GM12878 (cell line): ENCODE measurements at regions not wholly inside any gene's neighbourhood (a gene's known extent, or its start where the extent isn't known, plus 50 kb on each side); places are given as distances from the start of the nearest gene placed in this dataset.

Source experiments
- ATAC-seq: fragments of 200-7000 bp; cut with Tn5 transposase; 3 replicates; pipeline ENCODE4 v1.9.1; 2020; ENCODE audit warnings: mild to moderate bottlenecking, moderate library complexity
- BruUV-seq: library from RNA; stranded (reverse); fragments of 400-500 nt; replicated peaks from 2 replicates; lab custom pipeline; 2021; lab: Mats Ljungman, UMichigan
- CTCF ChIA-PET: fragments of 300-600 bp; sonication (Branson Sonifier 250); formaldehyde crosslinking; extraction: SDS; loops from one replicate; lab custom pipeline; 2021; ENCODE audit warnings: inconsistent platforms; lab: Yijun Ruan, JAX
- POLR2A ChIA-PET: fragments of 350-600 bp; formaldehyde crosslinking; extraction: SDS; loops from one replicate; lab custom pipeline; 2021; ENCODE audit warnings: inconsistent platforms; lab: Charles Lee
- RAD21 ChIA-PET: fragments of 300-600 bp; sonication (Branson Sonifier 250); formaldehyde crosslinking; loops from one replicate; lab custom pipeline; 2023; ENCODE audit warnings: antibody characterized with exemption; ENCODE audit not compliant: unreplicated experiment; lab: Charles Lee
- SMC1A ChIA-PET: fragments of 300-600 bp; sonication (Branson Sonifier 250); formaldehyde crosslinking; loops from one replicate; lab custom pipeline; 2023; ENCODE audit not compliant: unreplicated experiment, uncharacterized antibody; lab: Charles Lee
- DNase-seq: peaks from one replicate; pipeline ENCODE4 v3.0.0-alpha.2; 2011; ENCODE audit warnings: low read depth, low spot score
- FAIRE-seq: peaks from 3 replicates; lab custom pipeline; 2011; peaks lifted over from hg19 to GRCh38; lab: Jason Lieb, UNC
- H2AFZ ChIP-seq: 2 replicates; pipeline ENCODE4 v1.6.0; 2011; ENCODE audit warnings: low read depth, low read length, control low read depth; ENCODE audit not compliant: control insufficient read depth
- H3K27ac ChIP-seq: 2 replicates; pipeline ENCODE4 v1.5.1; 2011; ENCODE audit warnings: control low read depth; ENCODE audit not compliant: control insufficient read depth, insufficient read depth
- H3K27me3 ChIP-seq, 2 experiments: replicated peaks in 1 of 2; 2 replicates each; pipeline versions ENCODE4 v1.6.0 to v1.6.1; 2011; ENCODE audit warnings: low read length in 1 of 2; ENCODE audit not compliant: control insufficient read depth in 2 of 2, insufficient read depth in 2 of 2
- H3K36me3 ChIP-seq, 2 experiments: 2 replicates each; pipeline ENCODE4 v1.5.1; 2011; ENCODE audit warnings: low read length in 1 of 2; ENCODE audit not compliant: control insufficient read depth in 2 of 2, insufficient read depth in 2 of 2
- H3K4me1 ChIP-seq: 2 replicates; pipeline ENCODE4 v1.6.1; 2011; ENCODE audit warnings: mild to moderate bottlenecking, low read length, moderate library complexity, mixed read lengths; ENCODE audit not compliant: control insufficient read depth, insufficient read depth
- H3K4me2 ChIP-seq: 2 replicates; pipeline ENCODE4 v1.6.0; 2011; ENCODE audit warnings: control low read depth; ENCODE audit not compliant: control insufficient read depth, insufficient read depth
- H3K4me3 ChIP-seq: fragments of 200-600 bp; sonication (generic); 2 replicates; pipeline ENCODE4 v1.5.1; 2016
- H3K79me2 ChIP-seq: 2 replicates; pipeline ENCODE4 v1.6.0; 2011; ENCODE audit warnings: low read length; ENCODE audit not compliant: control insufficient read depth, insufficient read depth
- H3K9ac ChIP-seq: 2 replicates; pipeline ENCODE4 v1.8.0; 2011; ENCODE audit warnings: low read length, control low read depth, mixed read lengths; ENCODE audit not compliant: control insufficient read depth, insufficient read depth
- H3K9me3 ChIP-seq: replicated peaks from 3 replicates; pipeline ENCODE4 v1.5.1; 2011; ENCODE audit warnings: mild to moderate bottlenecking, low read length; ENCODE audit not compliant: control insufficient read depth, insufficient read depth
- H4K20me1 ChIP-seq: 2 replicates; pipeline ENCODE4 v1.6.0; 2011; ENCODE audit not compliant: control insufficient read depth, insufficient read depth
- CBX5 ChIP-seq: sonication (generic); IDR thresholded peaks from 2 replicates; pipeline ENCODE4 v1.6.1; 2016; ENCODE audit warnings: low read depth, moderate library complexity, mild to moderate bottlenecking, inconsistent platforms
- CHD1 ChIP-seq: IDR thresholded peaks from 2 replicates; pipeline ENCODE4 v1.6.1; 2012; ENCODE audit warnings: low read depth, low read length, improper control_type of control experiment
- GATAD2B ChIP-seq: fragments of 450-650 bp; conservative IDR thresholded peaks from 2 replicates; pipeline ENCODE4 v1.6.1; 2017; ENCODE audit warnings: low read depth, mild to moderate bottlenecking, moderate library complexity
- JUNB ChIP-seq: IDR thresholded peaks from 2 replicates; pipeline ENCODE4 v1.6.1; 2016; ENCODE audit warnings: antibody characterized with exemption, mild to moderate bottlenecking
- NFIC ChIP-seq: IDR thresholded peaks from 2 replicates; pipeline ENCODE4 v1.6.1; 2012; ENCODE audit warnings: low read depth, mild to moderate bottlenecking, inconsistent platforms, low read length, moderate library complexity
- SMARCA5 ChIP-seq: fragments of 450-650 bp; IDR thresholded peaks from 2 replicates; pipeline ENCODE4 v1.6.1; 2017; ENCODE audit warnings: mild to moderate bottlenecking
- ZNF274 ChIP-seq: IDR thresholded peaks from one replicate; pipeline ENCODE4 v1.8.0; 2011; ENCODE audit not compliant: insufficient read length, insufficient read depth
- ZNF622 ChIP-seq: fragments of 450-650 bp; IDR thresholded peaks from 2 replicates; pipeline ENCODE4 v1.6.1; 2017; ENCODE audit warnings: mild to moderate bottlenecking, inconsistent platforms
- WGBS: methylation state at CpG from one replicate; pipeline ENCODE4 v1.1.6; 2016; ENCODE audit warnings: low lambda C conversion rate; ENCODE audit not compliant: insufficient replicate concordance, insufficient coverage; ENCODE audit errors: missing lambda C conversion rate; 5-methylcytosine and 5-hydroxymethylcytosine counted together
- in situ Hi-C: fragments of 300-500 bp; cut with MboI; formaldehyde crosslinking; loops from 9 replicates; pipeline ENCODE4 v1.14.3; 2018; ENCODE audit warnings: mixed read lengths
- intact Hi-C: fragments of 100-400 bp; cut with micrococcal nuclease; formaldehyde crosslinking; loops from one replicate; pipeline ENCODE4 v1.14.2; 2022; ENCODE audit not compliant: unreplicated experiment
- TF ChIP-seq, protein P1 (sequence below): IDR thresholded peaks from 2 replicates; pipeline ENCODE4 v1.6.1; 2012; ENCODE audit warnings: low read depth, low read length, improper control_type of control experiment

DNA sequence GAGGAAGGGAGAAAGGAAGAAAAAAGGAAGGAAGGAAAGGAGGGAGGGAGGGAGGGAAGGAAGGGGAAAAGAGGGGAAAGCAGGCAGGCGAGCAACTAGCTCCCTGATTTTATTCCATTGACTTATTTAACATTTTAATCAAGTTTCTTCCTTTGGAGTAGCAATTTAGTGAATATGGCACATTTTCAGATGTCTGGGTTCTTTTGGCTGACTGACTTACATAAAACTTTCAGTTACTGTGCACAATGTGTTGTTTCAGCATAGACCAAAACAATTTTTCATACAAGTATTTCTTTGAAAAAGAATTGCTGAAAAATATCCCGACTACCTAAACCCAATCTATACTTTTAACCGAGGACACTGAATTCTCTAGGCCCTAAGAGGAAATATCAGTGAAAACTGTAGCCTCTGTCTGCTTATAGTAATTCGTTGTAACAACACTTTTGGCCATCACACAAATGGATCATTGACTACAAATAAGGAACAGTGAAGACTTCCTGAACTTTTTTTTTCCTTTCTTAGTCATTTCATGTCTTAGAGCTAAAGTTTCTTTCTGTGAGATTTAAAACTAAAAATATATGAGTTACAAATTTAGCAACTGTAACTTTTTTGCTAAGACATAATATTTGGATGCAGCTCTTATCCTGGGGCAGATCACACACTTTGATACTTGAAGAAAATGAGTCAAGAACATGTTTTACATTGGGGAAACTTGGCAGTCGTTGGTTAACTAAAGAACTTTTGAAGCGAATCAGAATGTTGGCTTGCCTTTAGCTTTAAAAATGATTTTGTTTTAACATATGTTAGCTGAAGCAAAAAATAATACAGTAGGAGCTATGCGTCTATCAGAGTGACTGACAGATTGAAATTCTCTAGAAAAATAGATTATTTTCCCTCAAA is 79.6 kb downstream of the SOX2 start:
- POLR2A ChIA-PET: no interaction called here
- Histone ChIP-seq H3K79me2 (no peaks in the 10 kb centered on the region), H3K9ac (no peak overlapping the region), H4K20me1 (no peaks in the 10 kb centered on the region), H3K4me3 (no peak overlapping the region), H2AFZ (no peak overlapping the region), H3K27me3 (no peaks in the 10 kb centered on the region), H3K4me2 (no peak overlapping the region), H3K9me3 (no peaks in the 10 kb centered on the region), H3K27ac (no peak overlapping the region), H3K4me1 (no peaks in the 10 kb centered on the region), H3K36me3 (no peaks in the 10 kb centered on the region)
- 25% methylated on average over 7 of the region's 7 CpGs for WGBS
- RAD21 ChIA-PET: no interaction called here
- FAIRE-seq (no peak), ATAC-seq (no peak), DNase-seq (no peak)
- CTCF ChIA-PET: no interaction called here
- TF ChIP-seq GATAD2B (no peak), CBX5 (no peak), ZNF622 (no peak), ZNF274 (no peak), CHD1 (no peak), SMARCA5 (no peak), JUNB (peak; percentile 65), NFIC (peak; percentile 69; the same call in 1 of the 2 replicates)
- TF ChIP-seq, protein P1, sequence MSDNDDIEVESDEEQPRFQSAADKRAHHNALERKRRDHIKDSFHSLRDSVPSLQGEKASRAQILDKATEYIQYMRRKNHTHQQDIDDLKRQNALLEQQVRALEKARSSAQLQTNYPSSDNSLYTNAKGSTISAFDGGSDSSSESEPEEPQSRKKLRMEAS: no peak
- SMC1A ChIA-PET: interaction anchor here (0.6 kb wide), 1 partner anchor 76 kb away, joined by 3 read pairs; no protein-coding TSS in a partner anchor
- no TSS peak for BruUV-seq
- intact Hi-C loops (no loop called here), in situ Hi-C loops (no loop called here)
